Glomerular visceral epithelial cell (primary cell): ENCODE measurements at regions not wholly inside any gene's neighbourhood (a gene's known extent, or its start where the extent isn't known, plus 50 kb on each side); places are given as distances from the start of the nearest gene placed in this dataset.

Source experiments
- DNase-seq: peaks from one replicate; pipeline ENCODE4 v3.0.0-alpha.2; 2016; ENCODE audit errors: extremely low spot score

GRCh38 chr2:133838642-133839365, 270.5 kb upstream of the NCKAP5 start:
- DNase-seq = no peak

- no peak for DNase-seq
Observed at GRCh38 chr2:133839677-133840076, 271.4 kb upstream of the NCKAP5 start.

DNA sequence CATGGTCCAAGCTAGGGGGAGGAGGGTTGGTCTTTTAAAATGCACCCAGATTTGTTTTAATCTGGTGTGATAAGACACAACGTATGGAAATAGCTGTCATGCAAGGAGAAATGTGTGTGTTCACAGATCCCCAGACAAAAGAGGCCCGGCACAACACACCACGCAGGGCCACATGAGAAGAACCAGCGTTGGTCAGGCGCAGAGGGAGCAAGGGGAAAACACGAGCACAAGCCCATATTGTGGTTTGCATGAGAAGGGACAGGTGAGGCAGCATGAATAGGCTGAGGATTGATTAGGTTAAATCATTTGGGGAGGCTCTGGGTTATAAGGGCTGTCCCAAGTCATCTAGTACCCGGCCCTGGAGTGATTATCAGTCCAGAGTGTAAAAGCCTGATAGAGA, 272.5 kb upstream of the NCKAP5 start:
- DNase-seq = no peak

- DNase-seq = peak; percentile 97
Observed at GRCh38 chr2:133841900-133842299, 273.6 kb upstream of the NCKAP5 start.

GRCh38 chr2:133842446-133842845, 274.2 kb upstream of the NCKAP5 start:
- no peak for DNase-seq

- DNase-seq = no peak
Observed at GRCh38 chr2:133843091-133843490, 274.8 kb upstream of the NCKAP5 start.

GRCh38 chr2:133843551-133843950, 275.3 kb upstream of the NCKAP5 start:
- DNase-seq = no peak

GRCh38 chr2:133844214-133844892, 276.1 kb upstream of the NCKAP5 start:
- peak; percentile 88 for DNase-seq

- no peak for DNase-seq
Observed at GRCh38 chr2:133846476-133846875, 278.2 kb upstream of the NCKAP5 start.

DNA sequence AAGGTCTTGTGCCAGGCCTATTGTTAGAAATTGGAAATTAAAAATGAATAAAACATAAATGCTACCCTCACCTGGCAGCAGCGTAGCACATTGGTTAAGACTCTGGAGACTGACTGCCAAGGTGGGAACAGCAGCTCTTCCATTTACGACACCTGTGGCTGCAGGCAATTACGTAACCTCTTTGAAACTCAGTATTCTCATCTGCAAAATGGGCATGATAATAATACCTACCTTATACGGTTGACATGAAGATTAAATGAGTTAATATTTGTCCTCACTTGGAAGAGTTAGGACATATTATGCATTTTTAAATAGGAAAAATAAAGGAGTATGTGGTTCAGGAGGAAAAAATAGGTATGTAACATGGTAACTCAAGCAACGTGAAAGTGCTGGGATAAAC, 279.3 kb upstream of the NCKAP5 start:
- no peak for DNase-seq

- DNase-seq = no peak
Observed at GRCh38 chr2:133848111-133848649, 279.9 kb upstream of the NCKAP5 start.

DNA sequence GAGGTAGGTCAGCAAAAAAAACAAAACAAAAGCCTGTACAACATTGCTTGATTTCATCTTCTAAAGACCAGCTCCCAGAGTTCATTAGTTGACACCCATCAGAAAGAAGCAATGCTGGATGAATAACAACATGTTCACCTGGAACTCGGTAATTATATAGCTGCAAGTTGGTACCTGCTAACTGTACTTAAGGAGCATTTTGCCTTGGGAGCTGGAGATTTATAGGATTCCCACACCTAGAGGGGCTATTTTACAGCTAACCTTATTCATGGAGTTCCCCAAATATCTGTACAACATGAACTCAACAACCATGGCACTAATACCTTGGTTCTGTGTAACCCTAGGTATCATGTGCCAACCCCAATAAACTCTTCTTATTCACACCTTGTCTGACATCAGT, 281.1 kb upstream of the NCKAP5 start:
- DNase-seq = no peak

DNA sequence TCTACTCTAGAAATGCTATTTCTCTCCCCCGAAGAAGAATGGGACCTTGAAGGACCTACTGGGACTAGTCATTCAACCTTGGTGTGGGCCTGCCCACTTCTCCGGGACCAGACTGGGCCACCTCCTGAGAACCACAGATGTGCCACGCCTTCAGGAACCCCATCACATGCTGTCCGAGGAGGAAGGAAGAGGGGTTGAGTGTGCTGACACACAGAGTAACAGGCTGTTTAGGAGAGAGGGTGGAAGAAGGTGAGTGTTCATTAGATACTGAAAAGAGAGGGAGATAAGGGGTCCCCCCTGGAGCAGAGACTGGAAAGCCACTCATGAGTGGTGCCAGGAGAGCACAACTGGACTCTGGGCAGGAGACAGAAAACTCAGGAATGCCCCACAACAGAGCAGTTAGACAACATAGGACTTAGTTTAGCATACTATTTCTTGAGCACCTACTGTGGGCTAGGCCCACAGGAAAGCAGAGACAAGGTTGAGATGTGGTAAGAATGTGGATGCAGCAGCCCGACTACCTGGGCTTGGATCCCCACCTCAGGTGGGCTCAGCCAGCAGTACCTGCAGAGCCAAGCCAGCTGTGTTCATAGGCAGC, 286.4 kb upstream of the NCKAP5 start:
- DNase-seq = no peak

DNA sequence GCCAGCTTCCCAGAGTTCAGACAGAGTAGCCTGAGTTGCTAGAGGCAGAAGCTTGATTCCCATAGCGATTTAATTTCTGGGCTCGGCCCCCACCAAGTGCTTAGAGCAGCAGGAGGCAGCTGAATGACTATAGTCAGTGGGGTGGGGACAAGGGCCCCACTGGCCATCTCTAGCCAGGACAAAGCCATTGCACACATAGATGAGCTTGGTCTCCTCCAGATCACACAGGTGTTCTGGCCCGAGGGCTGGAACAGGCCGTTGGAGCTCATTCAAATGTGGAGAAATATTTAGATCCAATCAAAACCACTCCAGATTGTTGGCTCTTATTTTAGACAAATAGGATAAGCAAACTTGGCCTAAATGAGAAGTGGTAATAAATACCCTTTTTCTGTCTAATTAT, 287.3 kb upstream of the NCKAP5 start:
- DNase-seq = no peak

- DNase-seq = no peak
Observed at GRCh38 chr2:133856678-133857077, 288.4 kb upstream of the NCKAP5 start.

GRCh38 chr2:133859578-133859977, 291.3 kb upstream of the NCKAP5 start:
- DNase-seq = no peak

GRCh38 chr2:133862400-133862977, 294.2 kb upstream of the NCKAP5 start:
- DNase-seq = no peak

DNA sequence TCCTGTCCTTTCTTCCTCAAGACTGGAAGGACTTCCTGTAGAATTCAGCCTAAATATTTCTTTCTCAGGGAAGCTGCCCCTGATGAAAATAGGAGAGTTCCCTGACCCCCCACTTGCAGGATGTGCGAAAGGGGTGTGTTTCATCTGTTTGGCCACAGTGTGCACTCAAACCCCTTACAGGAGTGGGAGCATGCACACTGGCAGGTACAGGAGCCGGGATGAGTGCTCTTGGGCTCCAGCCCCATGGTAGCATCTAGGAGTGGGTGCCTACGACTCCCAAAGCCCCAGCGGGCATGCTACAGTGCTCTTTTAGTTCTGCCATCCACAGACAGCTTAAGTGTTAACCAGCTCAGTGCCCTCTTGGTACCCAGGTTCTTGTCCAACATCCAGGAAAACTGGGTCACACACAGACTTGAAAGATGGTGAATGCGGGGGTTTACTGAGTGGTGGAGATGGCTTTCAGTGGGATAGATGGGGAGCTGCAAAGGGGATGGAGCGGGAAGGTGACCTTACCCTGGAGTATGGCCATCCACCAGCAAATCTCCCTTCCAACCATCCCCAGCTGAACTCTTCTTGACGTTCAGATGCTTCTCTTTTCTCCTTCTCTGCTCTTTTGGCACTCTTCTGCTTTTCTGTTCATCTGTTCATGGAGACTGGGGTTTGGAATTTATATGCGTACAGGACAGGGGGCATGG, 295.0 kb upstream of the NCKAP5 start:
- DNase-seq = no peak

DNA sequence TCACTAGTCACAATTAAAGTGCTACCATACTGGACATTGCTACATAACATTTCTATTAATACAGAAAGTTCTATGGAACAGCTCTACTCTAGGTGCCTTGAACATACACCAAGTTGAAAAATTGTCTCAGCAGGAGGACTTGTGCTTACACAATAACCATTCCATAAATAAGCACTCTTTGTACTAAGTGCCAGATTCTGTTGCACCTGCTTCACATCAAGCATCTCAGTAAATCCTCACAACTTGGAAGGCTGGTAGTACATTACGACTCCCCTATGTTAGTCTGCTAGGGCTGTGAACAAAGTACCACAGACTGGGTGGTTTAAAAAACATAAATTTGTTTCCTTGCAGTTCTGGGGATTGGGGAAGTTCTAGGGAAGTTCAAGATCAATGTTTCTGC, 296.9 kb upstream of the NCKAP5 start:
- DNase-seq = no peak

GRCh38 chr2:133867166-133867565, 298.9 kb upstream of the NCKAP5 start:
- no peak for DNase-seq

GRCh38 chr2:133871545-133872209, 303.4 kb upstream of the NCKAP5 start:
- DNase-seq = no peak
